ENCODE measurements at regions not wholly inside any gene's neighbourhood (a gene's known extent, or its start where the extent isn't known, plus 50 kb on each side); places are given as distances from the start of the nearest gene placed in this dataset.

DNA sequence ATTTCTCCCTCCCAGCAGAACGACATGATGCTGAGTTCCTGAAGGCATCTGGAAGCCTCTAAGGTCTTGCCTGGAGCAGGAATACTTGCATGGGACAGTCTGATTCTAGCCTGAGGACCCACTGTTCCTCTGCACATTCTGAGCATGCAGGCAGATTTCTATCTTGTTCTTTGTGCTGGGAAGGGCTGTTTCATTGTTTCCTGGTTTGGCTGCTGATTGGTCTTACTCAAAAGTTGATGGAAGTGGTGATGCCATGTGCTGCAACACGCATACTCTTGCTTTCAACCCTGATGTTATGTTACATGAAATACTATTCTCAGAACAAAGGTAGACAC, 307.0 kb downstream of the GATA3 start:
- no peak for TF ChIP-seq POLR2A (IDR thresholded peaks at IDR 0.05)
- TF ChIP-seq, protein P1, sequence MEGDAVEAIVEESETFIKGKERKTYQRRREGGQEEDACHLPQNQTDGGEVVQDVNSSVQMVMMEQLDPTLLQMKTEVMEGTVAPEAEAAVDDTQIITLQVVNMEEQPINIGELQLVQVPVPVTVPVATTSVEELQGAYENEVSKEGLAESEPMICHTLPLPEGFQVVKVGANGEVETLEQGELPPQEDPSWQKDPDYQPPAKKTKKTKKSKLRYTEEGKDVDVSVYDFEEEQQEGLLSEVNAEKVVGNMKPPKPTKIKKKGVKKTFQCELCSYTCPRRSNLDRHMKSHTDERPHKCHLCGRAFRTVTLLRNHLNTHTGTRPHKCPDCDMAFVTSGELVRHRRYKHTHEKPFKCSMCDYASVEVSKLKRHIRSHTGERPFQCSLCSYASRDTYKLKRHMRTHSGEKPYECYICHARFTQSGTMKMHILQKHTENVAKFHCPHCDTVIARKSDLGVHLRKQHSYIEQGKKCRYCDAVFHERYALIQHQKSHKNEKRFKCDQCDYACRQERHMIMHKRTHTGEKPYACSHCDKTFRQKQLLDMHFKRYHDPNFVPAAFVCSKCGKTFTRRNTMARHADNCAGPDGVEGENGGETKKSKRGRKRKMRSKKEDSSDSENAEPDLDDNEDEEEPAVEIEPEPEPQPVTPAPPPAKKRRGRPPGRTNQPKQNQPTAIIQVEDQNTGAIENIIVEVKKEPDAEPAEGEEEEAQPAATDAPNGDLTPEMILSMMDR (IDR thresholded peaks at IDR 0.05) = no peak
- TF ChIP-seq POLR2AphosphoS5 (IDR thresholded peaks at IDR 0.05; ENCODE audit: insufficient read depth in 1 of 2, low read depth in 1 of 2) = no peak
